NB4 (cell line): ENCODE measurements at regions not wholly inside any gene's neighbourhood (a gene's known extent, or its start where the extent isn't known, plus 50 kb on each side); places are given as distances from the start of the nearest gene placed in this dataset.
A peak's percentile ranks its signal among the peaks of the same experiment; 100 is the strongest.

ENCODE experiments used
- DNase-seq: peaks from one replicate; pipeline ENCODE4 v3.0.0; 2010; ENCODE audit warnings: low read depth
- H3K4me3 ChIP-seq: one replicate; pipeline ENCODE4 v1.5.1; 2011; ENCODE audit warnings: mild to moderate bottlenecking, low read depth, low read length, moderate library complexity
- MYC ChIP-seq: IDR thresholded peaks from 2 replicates; pipeline ENCODE4 v1.6.1; 2011; ENCODE audit warnings: low read depth, low read length
- POLR2A ChIP-seq: IDR thresholded peaks from 2 replicates; pipeline ENCODE4 v1.6.1; 2011; ENCODE audit warnings: mild to moderate bottlenecking; ENCODE audit not compliant: insufficient read length; ENCODE audit errors: extremely low read depth
- TF ChIP-seq, protein P1 (sequence below): IDR thresholded peaks from one replicate; pipeline ENCODE4 v1.5.1; 2012; ENCODE audit warnings: low read depth, low read length
- TF ChIP-seq, protein P2 (sequence below): IDR thresholded peaks from 2 replicates; pipeline ENCODE4 v1.6.1; 2011; ENCODE audit warnings: low read depth, low read length

DNA sequence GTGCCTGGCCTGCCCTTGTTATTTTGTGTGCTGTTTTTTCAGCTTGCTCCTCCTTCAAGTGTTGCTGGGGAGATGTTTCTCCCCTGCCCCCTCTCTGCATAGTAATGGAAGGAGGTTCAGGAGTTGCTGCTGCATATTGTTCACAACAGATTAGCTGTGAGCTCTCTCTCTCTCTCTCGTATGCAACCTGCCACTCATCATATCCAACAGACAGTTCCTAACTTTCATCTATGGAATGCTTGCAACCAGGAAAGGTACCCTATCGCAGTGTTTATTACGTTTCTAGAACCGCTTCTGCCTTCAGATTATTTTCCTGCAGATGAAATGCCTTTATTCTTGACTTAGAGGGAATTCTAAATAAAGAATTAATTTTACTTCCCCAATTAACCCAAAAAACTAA is 372.9 kb downstream of the RMST start:
- H3K4me3 ChIP-seq, result no peak overlapping the region
- no peak for DNase-seq
- TF ChIP-seq MYC, result no peak
- TF ChIP-seq, protein P1, sequence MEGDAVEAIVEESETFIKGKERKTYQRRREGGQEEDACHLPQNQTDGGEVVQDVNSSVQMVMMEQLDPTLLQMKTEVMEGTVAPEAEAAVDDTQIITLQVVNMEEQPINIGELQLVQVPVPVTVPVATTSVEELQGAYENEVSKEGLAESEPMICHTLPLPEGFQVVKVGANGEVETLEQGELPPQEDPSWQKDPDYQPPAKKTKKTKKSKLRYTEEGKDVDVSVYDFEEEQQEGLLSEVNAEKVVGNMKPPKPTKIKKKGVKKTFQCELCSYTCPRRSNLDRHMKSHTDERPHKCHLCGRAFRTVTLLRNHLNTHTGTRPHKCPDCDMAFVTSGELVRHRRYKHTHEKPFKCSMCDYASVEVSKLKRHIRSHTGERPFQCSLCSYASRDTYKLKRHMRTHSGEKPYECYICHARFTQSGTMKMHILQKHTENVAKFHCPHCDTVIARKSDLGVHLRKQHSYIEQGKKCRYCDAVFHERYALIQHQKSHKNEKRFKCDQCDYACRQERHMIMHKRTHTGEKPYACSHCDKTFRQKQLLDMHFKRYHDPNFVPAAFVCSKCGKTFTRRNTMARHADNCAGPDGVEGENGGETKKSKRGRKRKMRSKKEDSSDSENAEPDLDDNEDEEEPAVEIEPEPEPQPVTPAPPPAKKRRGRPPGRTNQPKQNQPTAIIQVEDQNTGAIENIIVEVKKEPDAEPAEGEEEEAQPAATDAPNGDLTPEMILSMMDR, result no peak
- TF ChIP-seq, protein P2, sequence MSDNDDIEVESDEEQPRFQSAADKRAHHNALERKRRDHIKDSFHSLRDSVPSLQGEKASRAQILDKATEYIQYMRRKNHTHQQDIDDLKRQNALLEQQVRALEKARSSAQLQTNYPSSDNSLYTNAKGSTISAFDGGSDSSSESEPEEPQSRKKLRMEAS, result no peak
- TF ChIP-seq POLR2A, result no peak

DNA sequence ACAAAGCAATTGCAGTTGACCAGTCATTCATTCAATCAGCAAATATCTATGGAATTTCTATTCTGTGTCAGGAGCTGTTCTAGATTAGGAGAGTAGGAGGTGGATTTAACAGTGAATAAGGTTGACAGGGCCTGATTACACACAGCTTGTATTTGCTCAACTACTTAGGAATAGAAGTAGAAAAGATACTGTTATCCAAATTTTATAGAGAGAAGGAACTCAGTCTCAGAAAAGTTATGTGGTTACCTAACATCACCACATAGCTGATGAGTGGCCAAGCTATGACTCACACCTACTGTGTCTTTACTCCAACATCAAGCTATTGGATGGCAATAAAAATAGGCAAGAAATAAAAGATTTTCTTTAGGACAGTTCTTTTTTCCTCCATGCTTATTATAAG is 374.8 kb downstream of the RMST start:
- peak; percentile 16 for DNase-seq
- TF ChIP-seq, protein P1, result no peak
- TF ChIP-seq POLR2A, result no peak
- TF ChIP-seq, protein P2, result no peak
- TF ChIP-seq MYC, result no peak
- H3K4me3 ChIP-seq, result no peak overlapping the region

DNA sequence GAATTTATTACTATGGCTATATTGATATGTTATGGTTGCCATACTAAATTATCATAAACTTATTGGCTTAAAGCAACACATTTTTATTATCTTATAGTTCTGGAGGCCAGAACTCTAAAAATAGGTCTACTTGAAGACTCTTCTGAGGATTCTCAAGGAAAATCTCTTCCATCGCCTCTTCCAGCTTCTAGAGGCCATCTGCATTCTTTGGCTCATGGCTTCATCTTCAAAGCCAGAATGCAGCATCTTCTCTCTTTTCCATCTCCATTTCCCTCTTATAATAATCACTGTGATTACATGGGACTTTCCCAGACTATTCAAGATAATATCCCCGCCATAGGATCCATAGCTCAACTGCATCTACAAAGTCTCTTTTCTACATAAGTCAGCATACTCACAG is 385.4 kb downstream of the RMST start:
- H3K4me3 ChIP-seq, result no peak overlapping the region
- TF ChIP-seq, protein P1, result no peak
- TF ChIP-seq, protein P2, result no peak
- TF ChIP-seq POLR2A, result no peak
- no peak for TF ChIP-seq MYC
- no peak for DNase-seq

DNA sequence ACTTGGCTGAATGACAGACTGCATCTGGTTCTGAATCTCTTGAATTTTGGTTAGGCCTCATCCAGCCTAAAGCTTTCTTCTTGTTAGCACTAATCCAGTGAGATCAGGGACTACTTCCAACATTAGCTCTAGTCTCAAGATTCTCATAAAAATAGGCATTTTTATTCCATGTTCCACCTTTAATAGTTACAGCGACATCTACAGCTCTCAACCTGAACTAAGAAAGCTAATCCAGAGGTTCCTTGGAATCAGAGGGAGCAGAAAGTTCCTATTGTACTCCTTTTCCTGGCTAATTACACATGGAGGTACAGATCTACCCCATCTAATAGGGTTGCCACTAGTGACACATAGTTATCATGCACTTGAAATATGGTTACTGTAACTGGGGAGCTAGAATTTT is 391.9 kb downstream of the RMST start:
- no peak overlapping the region for H3K4me3 ChIP-seq
- DNase-seq, result no peak
- TF ChIP-seq POLR2A (no peak), MYC (no peak)
- TF ChIP-seq, protein P2, result no peak
- TF ChIP-seq, protein P1, result peak; percentile 8

DNA sequence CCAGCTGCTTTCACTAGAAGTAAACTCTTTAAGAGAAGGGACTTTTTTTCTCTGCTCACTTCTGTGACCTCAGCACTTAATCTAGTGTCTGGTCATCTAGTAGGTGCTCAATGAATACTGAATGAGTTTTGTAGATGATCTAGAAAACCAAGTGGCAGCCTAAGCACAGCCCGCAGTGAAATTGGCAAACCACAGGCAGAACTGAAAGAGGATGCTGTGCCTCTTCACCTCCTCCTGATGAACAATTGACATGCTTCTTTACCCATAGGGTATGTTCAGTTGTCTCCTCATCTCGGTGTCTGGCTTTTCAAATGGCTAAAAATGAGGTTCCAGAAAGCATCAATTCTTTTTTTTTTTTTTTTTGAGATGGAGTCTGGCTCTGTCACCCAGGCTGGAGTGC is 399.5 kb downstream of the RMST start:
- no peak for DNase-seq
- TF ChIP-seq, protein P2, result no peak
- TF ChIP-seq MYC, result no peak
- TF ChIP-seq, protein P1, result no peak
- H3K4me3 ChIP-seq, result no peak overlapping the region

DNA sequence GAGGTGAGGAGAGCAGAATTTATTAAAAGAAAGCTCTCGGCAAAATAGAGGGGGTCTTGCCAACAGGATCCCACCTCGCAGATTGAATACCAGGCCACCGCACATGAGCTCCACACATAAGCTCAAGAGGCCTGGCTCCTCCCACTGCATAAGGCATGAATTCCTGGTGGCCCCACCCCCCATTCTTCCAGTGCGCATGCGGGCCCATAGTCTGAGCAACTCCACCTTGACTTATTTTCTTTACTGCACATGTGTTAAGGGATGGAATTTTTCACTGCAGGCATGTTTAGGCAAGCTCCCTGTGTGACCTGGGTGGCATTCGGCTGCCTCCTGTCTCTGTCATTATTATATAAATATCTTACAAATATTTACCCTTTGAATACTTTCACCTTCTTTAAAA is 412.5 kb downstream of the RMST start:
- no peak for DNase-seq
- no peak overlapping the region for H3K4me3 ChIP-seq
- TF ChIP-seq, protein P2, result no peak
- TF ChIP-seq MYC (no peak), POLR2A (no peak)
- TF ChIP-seq, protein P1, result no peak
